ENCODE measurements at regions not wholly inside any gene's neighbourhood (a gene's known extent, or its start where the extent isn't known, plus 50 kb on each side); places are given as distances from the start of the nearest gene placed in this dataset.

GRCh38 chr1:60573121-60573520, 499.6 kb upstream of the C1orf87 start:
- TF ChIP-seq PRDM10 (tag by site-specific recombination; IDR thresholded peaks at IDR 0.05) (no peak), ZNF514 (tag by site-specific recombination; IDR thresholded peaks at IDR 0.05) (no peak), ATF2 (tag by site-specific recombination; IDR thresholded peaks at IDR 0.05; ENCODE audit: low read depth) (no peak)

All from HEK293 (cell line).